ENCODE measurements at regions not wholly inside any gene's neighbourhood (a gene's known extent, or its start where the extent isn't known, plus 50 kb on each side); places are given as distances from the start of the nearest gene placed in this dataset.

GRCh38 chrX:33285550-33285949 lies 74.2 kb upstream of the DMD start:
- TF ChIP-seq POLR2A (IDR thresholded peaks at IDR 0.05) (no peak), CTCF (IDR thresholded peaks at IDR 0.05) (no peak)
